ENCODE measurements at regions not wholly inside any gene's neighbourhood (a gene's known extent, or its start where the extent isn't known, plus 50 kb on each side); places are given as distances from the start of the nearest gene placed in this dataset.
"Not testable (repeated sequence)": the region's sequence is repeated elsewhere in the genome, so short reads cannot be mapped to it uniquely, and the experiment has no call there.

DNA sequence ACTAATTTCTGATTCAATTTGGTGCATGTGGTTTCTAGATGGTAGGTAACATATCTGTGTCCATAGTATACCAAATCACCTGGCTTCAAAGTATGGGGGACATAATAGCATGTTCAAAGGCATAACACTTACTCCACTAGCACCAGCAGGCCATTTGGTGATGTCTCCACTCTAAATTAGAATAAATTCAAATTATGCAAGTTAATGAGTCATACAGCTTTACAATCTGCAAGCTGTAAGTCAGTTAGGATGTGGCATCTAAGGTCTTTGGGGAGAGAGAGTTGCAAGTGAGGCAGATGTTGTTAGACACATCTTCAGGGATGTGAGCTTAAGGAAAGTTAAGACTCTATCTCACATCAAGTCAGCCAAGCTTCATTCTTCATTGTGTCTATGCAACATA lies 506.4 kb upstream of the GRM3 start:
- DNase-seq (ENCODE audit: low spot score) (no peak), ATAC-seq (ENCODE audit: low FRiP score) (no peak)
- TF ChIP-seq, protein P1, sequence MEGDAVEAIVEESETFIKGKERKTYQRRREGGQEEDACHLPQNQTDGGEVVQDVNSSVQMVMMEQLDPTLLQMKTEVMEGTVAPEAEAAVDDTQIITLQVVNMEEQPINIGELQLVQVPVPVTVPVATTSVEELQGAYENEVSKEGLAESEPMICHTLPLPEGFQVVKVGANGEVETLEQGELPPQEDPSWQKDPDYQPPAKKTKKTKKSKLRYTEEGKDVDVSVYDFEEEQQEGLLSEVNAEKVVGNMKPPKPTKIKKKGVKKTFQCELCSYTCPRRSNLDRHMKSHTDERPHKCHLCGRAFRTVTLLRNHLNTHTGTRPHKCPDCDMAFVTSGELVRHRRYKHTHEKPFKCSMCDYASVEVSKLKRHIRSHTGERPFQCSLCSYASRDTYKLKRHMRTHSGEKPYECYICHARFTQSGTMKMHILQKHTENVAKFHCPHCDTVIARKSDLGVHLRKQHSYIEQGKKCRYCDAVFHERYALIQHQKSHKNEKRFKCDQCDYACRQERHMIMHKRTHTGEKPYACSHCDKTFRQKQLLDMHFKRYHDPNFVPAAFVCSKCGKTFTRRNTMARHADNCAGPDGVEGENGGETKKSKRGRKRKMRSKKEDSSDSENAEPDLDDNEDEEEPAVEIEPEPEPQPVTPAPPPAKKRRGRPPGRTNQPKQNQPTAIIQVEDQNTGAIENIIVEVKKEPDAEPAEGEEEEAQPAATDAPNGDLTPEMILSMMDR (IDR thresholded peaks at IDR 0.05) = no peak

DNA sequence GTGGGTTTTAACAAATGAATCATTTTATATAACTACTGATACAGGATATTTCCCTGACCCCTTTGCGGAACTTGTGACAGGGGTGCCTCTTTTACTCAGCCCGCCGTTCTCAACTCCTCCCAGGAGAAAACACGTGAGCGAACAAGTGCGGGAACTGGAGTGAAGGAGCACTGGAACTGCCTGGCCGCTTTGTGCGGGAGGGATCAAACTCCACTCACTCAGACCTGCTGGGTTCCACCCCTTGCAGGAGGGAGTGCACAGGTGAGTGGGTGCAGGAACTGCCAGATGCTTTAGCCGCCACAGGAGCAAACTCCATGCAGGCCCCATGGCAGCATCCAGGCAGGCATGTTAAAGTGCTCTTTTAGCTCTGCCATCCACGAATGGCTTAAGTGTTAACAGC lies 513.4 kb upstream of the GRM3 start:
- ATAC-seq (ENCODE audit: low FRiP score) (no peak), DNase-seq (ENCODE audit: low spot score) (no peak)
- TF ChIP-seq, protein P1 (IDR thresholded peaks at IDR 0.05) = no peak

DNA sequence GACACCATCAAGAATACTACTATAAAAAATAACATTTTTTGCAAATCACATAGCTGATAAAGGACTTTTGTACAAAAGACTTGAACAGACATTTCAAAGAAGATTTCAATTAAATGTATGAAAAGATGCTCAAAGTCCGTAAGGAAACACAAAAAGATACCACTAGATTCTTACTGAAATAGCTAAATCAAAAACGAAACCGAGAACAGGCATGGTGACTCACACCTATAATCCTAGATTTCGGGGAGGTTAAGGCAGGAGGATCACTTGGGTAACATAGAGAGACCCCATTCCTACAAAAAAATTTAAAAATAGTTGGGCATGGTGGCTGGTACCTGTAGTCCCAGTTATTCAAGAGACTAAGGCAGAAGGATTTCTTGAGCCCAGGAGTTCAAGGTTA lies 520.2 kb upstream of the GRM3 start:
- TF ChIP-seq, protein P1 (IDR thresholded peaks at IDR 0.05) = no peak
- DNase-seq (ENCODE audit: low spot score) (no peak), ATAC-seq (ENCODE audit: low FRiP score) (no peak)

DNA sequence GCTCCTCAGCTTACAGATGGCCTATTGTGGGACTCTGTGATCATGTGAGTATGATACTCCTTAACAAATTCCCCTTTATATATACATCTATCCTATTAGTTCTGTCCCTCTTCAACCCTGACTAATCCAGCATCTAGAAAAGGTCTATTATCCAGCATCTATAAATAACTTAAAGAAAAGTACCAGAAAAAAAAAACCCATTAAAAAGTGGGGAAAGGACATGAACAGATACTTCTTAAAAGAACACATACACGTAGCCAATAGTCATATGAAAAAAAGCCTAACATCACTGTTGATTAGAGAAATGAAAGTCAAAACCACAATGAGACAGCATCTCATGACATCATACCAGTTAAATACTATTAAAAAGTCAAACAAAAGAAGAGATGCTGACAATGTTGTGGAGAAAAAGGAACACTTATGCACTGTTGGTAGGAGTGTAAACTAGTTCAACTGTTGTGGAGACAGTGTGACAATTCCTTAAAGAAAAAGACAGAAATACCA lies 549.5 kb upstream of the GRM3 start:
- no peak for ATAC-seq (ENCODE audit: low FRiP score)
- TF ChIP-seq, protein P1 (IDR thresholded peaks at IDR 0.05) = no peak
- DNase-seq (ENCODE audit: low spot score) = no peak

GRCh38 chr7:86091369-86091768 lies 552.3 kb upstream of the GRM3 start:
- ATAC-seq (ENCODE audit: low FRiP score) (no peak), DNase-seq (ENCODE audit: low spot score) (no peak)
- TF ChIP-seq, protein P1 (IDR thresholded peaks at IDR 0.05) = no peak

- DNase-seq (ENCODE audit: low spot score) (no peak), ATAC-seq (ENCODE audit: low FRiP score) (no peak)
- TF ChIP-seq, protein P1 (IDR thresholded peaks at IDR 0.05) = no peak
These were observed 554.3 kb upstream of the GRM3 start for GRCh38 chr7:86089455-86089854.

- DNase-seq (ENCODE audit: low spot score); ATAC-seq (ENCODE audit: low FRiP score): not testable (repeated sequence)
These were observed 579.1 kb upstream of the GRM3 start for GRCh38 chr7:86064572-86064971.

GRCh38 chr7:86058649-86059048 lies 585.1 kb upstream of the GRM3 start:
- ATAC-seq (ENCODE audit: low FRiP score) (no peak), DNase-seq (ENCODE audit: low spot score) (no peak)
- TF ChIP-seq, protein P1 (IDR thresholded peaks at IDR 0.05) = no peak
